CD1c-positive myeloid dendritic cell (primary cell): ENCODE measurements at regions not wholly inside any gene's neighbourhood (a gene's known extent, or its start where the extent isn't known, plus 50 kb on each side); places are given as distances from the start of the nearest gene placed in this dataset.

Source experiments
- DNase-seq: peaks from one replicate; pipeline ENCODE4 v3.0.0-alpha.2; 2016; ENCODE audit errors: extremely low spot score

- no peak for DNase-seq
Measured at GRCh38 chr12:124430491-124430890, 135.6 kb downstream of the RFLNA start.

GRCh38 chr12:124429535-124429934, 134.6 kb downstream of the RFLNA start:
- no peak for DNase-seq

DNA sequence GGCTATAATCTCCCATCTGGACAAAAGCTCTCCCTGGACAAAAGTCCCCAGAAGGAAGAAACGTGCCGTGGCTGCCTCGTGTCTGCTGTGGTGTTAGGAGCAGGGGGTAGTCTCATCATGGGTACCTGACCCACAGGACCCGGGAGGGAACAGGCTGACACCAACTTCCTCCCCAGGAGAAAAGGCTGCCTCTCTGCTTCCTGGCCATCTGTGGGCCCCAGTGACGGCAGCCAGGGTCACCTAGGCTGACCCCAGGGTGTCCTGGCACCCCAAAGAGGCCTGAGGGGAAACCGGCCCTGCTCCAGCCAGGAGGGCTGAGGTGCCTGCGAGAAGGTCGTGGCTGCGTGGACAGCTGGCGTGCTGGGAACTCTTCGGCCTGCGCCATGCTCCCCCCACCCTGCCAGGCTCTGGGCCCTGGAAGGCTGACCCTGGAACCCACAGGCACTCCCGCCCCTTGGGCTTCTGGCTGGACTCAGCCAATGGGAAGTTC, 133.9 kb downstream of the RFLNA start:
- DNase-seq = no peak

DNA sequence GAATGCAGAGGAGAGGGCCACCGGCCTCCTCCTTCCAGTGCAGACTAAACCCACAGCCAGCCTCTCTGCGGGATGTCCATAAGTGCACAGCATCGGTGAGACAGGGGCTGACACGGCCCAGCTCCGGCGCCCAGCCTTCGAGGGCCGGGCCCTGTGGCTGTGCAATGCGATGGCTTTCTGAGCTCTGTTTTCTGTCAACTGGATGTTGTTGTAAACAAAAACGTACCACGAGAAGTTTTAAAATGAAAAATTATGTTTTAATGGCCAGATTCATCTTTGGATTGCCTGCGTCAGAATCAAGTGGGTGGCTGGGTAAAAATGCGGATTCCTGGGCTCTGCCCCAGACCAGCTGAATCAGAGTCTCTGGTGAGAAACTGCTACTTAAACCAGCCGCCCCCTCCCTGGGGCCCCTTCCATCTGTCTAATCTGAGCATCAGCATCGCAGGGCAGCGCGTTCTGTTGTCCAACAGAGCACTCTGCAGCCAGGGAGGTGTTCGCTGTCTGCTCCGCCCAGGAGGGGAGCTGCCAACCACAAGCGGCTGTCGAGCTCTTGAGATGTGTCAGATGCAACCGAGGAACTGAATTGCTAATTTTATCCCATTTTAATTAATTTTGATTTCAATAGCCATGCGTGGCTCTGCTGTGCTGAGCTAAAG, 133.4 kb downstream of the RFLNA start:
- no peak for DNase-seq

GRCh38 chr12:124426594-124427555, 132.0 kb downstream of the RFLNA start:
- DNase-seq = peak; percentile 71

- no peak for DNase-seq
Measured at GRCh38 chr12:124425667-124426066, 130.8 kb downstream of the RFLNA start.

- DNase-seq = no peak
Measured at GRCh38 chr12:124424516-124424905, 129.6 kb downstream of the RFLNA start.

DNA sequence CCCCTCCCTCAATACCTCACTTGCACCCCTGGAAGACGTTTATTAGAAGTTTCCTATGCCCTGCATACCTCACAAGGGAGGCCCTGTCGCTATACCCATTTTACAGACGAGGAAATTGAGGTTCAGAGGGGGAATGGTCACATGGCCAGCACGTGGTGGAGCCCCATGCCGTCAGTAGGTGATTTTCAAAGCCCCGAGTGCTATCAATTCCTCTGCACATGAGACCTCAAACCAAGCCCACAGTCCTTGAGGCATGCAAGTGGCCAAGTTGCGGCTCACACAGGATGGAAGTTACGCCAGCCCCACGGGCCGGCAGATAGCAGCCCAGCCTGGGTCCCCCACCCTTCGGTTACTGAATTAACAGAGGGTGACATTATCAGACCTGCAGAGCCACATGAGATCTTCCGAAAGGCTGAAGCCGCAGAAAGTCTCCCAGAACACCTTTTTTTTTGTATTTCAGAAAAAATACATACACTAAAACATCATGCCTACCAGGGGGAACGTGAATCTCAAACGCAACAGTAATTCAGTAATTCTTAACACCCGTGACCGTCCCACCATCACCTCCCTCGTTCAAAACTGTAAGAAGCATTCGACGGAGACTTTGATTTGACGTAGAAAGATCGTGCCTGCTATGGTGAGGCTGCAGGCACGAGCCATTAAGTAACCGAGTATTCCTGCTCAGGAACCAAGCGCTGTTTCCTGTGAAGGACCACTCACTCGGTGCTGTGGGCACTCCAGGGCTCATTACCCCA, 129.0 kb downstream of the RFLNA start:
- DNase-seq = no peak

DNA sequence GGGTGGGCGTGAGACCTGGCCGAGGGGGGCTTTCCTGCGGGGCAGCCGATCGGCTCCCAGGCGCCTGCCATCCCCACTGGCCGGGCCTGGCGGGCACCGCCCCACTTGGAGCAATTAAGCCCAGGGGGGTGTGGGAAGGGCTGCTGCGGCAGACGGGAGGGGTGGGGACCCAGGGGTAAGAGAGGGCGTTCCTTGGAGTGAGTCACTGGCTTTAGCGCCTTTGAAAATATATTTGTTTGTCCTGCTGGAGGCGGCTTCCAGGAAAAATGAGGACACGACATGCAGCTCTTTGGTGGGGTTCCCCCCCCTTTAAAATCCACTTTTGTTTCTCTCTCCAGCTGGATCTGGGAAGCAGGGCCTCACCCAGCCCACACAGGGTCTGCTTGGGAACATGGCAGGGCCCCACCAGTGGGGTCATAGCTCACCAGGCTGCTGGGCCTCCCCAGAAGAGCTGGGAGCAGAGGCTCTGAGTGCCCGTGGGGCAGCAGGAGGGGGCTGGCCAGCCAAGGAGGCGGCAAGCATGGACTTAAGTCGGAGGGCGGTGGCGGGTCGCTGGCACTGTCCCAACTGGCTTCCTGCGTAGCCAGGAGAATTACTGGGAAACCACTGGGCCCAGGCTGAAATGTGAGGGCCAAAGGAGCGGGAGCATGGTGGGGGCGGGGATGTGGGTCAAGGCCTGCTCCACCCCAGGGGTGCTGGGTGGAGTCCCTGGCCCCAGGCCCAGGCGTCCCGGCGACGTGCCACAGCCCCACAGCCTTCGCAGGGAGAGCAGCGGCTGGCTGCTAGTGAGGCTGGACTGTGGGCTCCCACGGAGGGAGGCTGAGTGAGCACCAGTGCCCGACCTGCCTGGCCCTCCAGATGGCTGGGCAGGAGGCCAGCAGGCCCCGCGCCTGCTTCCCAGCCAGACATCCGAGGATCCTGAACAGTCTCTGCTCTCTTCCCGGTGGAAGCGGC, 128.0 kb downstream of the RFLNA start:
- DNase-seq = no peak

- DNase-seq = no peak
Measured at GRCh38 chr12:124422142-124422569, 127.3 kb downstream of the RFLNA start.

GRCh38 chr12:124420996-124421674, 126.2 kb downstream of the RFLNA start:
- DNase-seq = no peak

GRCh38 chr12:124420041-124420995, 125.4 kb downstream of the RFLNA start:
- no peak for DNase-seq

GRCh38 chr12:124419292-124420040, 124.6 kb downstream of the RFLNA start:
- DNase-seq = no peak

DNA sequence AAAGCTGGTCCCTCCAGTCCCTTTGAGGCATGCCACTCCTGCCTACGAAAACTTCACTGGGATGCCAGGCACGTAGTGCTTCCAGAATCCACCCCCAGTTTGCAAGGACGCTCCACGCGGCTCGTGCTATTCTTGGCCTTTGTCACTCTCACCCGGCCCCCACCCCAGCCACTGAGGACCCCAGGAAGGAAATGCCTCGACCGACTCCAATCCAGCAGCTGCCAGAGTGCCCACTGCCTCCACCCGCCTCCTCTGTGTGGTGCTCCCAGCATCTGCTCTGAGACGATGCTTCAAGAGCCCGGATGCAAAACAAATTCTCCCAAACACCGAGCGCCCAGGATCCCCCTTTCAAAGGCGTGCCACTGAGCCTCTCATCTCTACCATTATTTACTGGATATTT, 123.9 kb downstream of the RFLNA start:
- DNase-seq = no peak

DNA sequence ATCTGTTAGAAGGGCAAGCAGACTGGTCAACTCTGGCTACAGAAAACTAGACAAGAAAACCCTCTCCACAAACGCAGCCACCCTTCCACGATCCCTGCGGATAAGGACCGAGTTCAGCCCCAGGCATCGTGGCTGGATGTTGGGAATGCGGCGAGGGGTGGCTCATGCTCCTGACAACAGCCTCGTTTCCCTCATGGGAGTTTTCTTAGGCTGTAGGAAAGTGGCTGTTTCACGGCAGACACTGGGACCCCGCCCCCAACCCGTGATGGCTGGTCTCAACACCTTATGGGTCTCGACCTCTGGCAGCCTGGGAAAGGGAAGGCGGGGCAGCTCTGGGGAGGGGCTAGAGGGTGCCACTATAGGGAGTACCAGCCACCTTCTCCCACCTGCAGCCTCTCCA, 123.3 kb downstream of the RFLNA start:
- no peak for DNase-seq

DNA sequence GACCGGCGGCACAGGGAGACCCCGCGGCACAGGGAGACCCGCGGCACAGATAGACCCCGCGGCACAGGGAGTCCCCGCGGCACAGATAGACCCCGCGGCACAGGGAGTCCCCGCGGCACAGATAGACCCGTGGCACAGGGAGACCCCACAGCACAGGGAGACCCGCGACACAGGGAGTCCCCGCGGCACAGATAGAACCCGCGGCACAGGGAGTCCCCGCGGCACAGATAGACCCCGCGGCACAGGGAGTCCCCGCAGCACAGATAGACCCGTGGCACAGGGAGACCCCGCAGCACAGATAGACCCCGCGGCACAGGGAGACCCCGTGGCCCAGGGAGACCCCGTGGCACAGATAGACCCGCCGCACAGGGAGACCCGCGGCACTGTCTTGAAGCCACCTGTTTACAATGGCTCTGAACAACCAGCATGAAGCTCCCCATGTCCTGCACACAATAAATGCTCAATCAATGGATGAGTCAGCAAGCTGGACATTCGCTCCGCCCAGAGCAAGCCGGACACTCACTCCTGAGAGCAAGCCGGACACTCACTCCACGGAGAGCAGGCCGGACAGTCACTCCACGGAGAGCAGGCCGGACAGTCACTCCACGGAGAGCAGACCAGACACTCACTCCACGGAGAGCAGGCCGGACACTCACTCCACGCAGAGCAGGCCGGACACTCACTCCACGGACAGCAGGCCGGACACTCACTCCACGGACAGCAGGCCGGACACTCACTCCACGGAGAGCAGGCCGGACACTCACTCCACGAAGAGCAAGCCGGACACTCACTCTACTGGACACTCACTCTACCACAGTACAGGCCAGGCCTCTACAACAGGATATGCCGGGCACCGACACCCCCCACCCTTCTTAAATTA, 121.9 kb downstream of the RFLNA start:
- no peak for DNase-seq

DNA sequence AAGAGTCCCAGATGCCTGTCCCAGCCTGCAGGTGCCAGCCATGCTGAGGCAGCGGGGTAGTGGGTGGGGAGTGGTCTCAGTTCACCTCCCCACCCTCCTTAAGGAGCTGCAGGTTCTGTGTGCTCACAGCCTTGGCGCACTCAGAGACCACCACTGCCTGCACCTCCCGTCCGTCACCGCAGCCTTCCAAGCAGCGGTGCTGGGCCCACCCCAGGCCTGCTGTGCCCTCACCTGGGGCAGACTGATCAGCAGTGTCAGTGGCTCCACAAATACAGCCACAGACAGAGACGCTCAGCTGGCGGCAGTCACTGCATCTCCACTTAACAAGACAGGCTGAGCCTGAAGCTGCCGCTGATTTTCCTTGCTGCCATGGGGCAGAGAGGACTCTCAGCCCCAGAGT, 120.2 kb downstream of the RFLNA start:
- DNase-seq = no peak

- no peak for DNase-seq
Measured at GRCh38 chr12:124413915-124414314, 119.0 kb downstream of the RFLNA start.
